OCI-LY1 (cell line): ENCODE measurements at regions not wholly inside any gene's neighbourhood (a gene's known extent, or its start where the extent isn't known, plus 50 kb on each side); places are given as distances from the start of the nearest gene placed in this dataset.

Source experiments
- EZH2 ChIP-seq: fragments of 200-600 bp; sonication (generic), shearing (Covaris generic); IDR thresholded peaks from 2 replicates; pipeline ENCODE4 v1.8.0; 2017; ENCODE audit warnings: borderline replicate concordance, mixed run types, mild to moderate bottlenecking, antibody characterized with exemption, low read length, moderate library complexity, mixed read lengths
- TF ChIP-seq, protein P1 (sequence below): fragments of 200-600 bp; sonication (generic), shearing (Covaris generic); IDR thresholded peaks from 2 replicates; pipeline ENCODE4 v1.5.1; 2017; ENCODE audit warnings: mild to moderate bottlenecking, antibody characterized with exemption, low read length, moderate library complexity, mixed read lengths

DNA sequence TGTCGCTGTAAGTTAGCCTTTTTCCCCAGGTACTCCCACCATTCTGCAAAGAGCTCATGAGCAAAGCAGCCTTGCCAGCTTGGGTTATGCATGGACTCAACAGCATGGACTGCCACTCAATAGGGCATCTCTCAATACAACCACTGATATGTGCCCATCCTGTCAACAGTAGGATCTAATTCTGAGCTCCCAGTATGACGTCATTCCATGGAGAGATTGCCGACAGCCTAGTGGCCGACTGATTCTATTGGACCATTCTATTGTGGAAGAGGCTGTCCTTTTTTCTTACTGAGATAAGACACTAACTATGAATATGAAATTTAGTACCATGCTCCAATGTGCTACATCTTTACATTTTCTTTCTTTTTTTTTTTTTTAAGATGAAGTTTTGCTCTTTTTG lies 2389.0 kb upstream of the AGA start:
- TF ChIP-seq, protein P1, sequence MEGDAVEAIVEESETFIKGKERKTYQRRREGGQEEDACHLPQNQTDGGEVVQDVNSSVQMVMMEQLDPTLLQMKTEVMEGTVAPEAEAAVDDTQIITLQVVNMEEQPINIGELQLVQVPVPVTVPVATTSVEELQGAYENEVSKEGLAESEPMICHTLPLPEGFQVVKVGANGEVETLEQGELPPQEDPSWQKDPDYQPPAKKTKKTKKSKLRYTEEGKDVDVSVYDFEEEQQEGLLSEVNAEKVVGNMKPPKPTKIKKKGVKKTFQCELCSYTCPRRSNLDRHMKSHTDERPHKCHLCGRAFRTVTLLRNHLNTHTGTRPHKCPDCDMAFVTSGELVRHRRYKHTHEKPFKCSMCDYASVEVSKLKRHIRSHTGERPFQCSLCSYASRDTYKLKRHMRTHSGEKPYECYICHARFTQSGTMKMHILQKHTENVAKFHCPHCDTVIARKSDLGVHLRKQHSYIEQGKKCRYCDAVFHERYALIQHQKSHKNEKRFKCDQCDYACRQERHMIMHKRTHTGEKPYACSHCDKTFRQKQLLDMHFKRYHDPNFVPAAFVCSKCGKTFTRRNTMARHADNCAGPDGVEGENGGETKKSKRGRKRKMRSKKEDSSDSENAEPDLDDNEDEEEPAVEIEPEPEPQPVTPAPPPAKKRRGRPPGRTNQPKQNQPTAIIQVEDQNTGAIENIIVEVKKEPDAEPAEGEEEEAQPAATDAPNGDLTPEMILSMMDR = no peak
- TF ChIP-seq EZH2 = no peak
